HG02943 (cell line): ENCODE measurements at regions not wholly inside any gene's neighbourhood (a gene's known extent, or its start where the extent isn't known, plus 50 kb on each side); places are given as distances from the start of the nearest gene placed in this dataset.

Experiments
- ATAC-seq: cut with Tn5 transposase; IDR thresholded peaks from one replicate; pipeline ENCODE4 v1.9.1; 2021; ENCODE audit warnings: mild to moderate bottlenecking, low read depth, moderate library complexity; ENCODE audit not compliant: unreplicated experiment

DNA sequence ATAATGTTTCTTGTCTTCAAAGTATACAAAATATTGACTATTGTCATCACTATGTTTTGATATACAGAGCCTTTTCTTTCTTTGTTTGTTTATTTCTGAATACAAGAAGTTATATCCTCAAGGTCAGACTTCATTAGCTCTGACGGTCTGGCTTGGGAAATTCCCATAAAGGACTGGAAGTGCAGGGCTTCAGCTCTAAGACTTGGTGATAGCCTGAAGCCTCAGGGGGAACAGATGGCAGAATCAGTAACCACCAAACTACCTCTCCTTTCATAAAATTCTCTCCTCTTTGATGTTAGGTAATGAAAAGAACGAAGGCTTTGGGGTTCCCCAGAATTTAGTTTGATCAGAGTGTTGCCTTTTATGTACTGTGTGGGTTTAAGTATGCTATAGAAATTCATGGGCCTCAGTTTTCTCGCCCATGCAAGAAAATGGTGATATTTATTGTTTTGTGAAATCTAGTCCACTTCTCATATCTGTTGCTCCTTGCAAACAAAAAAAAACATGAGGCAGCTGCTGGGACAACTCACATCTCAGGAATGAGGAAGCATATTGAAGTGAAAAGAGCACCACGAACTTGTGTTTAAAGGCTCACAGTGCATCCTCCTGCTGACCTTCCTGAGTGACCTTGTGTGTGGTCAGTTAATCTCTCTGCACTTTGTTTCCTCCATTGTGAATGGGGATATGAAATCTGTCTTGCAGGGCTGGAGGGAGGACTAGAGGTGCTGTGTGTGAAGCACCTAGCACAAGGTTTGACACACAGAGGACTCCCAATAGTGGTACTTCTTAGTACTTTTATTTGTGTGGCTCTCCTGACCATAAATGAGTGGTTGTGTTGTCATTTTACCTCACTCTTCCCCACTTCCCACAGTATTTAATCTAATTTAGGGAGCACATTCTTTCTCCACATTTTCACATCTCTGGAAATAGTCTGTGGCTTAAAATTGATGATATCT is 569.8 kb upstream of the IL12A start:
- ATAC-seq = no peak

DNA sequence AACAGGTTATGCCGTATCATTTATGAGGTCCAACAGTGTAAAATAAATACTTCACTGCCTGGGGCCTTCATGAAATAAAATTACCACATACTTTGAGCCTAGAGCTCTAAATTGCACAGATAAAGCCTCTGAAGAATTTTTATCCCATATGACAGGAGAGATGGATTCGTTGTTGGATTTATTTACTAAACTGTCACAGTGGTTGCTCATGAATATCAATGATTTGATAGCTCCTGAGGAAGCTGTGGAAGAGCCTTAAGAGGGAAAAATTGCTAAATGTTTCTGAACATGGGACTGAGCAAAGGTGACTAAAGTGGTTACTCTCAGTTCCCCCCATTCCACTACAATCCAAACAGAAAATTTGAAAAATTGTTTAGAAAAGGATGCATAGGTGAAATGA is 558.9 kb upstream of the IL12A start:
- no peak for ATAC-seq

DNA sequence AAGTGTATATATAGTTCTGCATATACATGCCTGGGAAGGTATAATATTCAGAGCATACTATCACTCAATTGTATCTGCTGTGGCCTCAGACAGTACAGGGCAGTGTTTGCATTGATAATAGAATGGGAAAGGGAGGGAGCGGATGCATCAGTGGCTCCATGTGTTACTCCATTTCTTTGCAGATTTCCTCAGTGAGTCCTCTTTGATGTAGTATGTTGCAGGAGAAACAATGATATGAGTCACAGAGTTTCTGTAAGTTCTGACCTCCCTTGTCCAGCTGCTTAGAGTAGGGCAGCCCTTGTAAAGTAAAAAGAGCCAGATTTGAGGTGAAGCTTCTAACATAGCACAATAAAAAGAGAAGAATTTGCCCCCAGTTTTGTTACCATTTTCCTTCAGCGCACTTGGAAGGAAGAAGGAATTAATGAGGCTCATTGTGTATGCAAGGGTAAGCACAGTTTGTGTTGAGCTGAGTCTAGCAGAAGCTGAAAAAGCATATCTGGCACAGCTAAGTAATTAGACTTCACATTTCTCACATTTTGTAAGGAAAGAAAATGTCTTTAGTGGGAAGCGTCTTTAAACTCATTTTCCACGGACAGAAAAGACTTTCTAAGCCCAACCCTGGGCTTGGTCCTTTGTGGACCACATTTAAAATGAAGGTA is 555.8 kb upstream of the IL12A start:
- ATAC-seq = no peak

DNA sequence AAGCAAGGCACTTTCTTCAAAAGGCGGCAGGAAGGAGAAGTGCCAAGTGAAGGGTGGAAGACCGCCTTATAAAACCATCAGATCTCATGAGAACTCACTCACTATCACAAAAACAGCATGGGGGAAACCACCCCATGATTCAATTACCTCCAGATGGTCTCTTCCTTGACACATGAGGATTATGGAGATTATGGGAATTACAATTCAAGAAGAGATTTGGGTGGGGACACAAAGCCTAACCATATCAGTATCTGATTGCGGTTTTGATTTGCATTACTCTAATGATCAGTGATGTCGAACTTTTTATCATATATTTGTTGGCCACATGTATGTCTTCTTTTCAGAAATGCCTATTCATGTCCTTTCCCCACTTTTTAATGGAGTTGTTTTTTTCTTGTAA is 549.3 kb upstream of the IL12A start:
- ATAC-seq = no peak

DNA sequence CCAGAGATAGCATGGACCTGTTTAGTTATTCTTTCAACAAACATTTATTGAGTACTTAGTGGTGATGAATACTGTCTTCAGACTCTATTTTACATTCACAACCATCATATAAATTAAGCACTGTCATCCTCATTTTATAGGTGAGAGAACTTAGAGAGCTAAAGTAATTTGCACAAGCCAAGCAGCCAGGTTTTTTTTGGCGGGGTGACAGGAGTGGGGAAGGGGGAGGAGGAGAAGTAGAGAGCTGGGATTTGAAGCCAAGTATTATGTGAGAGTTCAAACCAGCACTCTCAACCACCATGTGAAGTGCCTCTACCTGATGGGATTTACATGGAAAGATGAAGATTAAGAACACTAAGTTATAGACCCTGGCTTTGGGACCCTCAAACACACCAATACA is 547.4 kb upstream of the IL12A start:
- no peak for ATAC-seq

DNA sequence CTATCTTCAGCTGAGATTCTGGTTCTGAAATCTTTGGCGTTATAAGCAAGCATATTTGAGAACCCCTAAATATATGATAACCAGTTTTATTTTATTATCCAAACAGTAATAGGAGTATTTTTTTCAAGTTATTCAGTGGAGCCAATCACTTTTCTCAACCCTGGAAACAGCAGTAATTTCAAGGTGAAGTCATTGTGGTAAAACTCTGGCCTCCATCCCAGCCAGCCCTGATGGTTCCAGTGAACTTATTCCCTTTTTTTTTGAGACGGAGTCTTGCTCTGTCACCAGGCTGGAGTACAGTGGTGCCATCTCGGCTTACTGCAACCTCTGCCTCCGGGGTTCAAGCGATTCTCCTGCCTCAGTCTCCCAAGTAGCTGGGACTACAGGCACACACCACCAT is 545.4 kb upstream of the IL12A start:
- ATAC-seq = no peak

DNA sequence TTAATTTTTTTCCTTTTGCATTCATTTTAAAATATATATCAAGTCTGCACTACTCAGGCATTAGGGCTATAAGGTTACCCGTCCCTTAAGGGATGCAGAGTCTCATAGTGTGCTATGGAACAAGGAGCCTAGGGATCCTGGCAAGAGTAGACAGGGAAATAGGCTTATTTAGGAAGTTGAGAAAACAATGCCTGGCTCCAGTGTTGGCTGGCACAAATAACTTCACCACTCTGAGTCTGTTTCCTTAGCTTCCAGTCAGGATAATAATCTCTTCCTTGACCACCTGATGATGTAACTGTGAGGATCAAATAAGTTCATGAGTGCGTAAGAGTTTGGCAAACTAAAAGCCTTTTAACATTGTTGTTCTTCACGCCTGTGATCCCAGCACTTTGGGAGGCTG is 540.8 kb upstream of the IL12A start:
- ATAC-seq = no peak

DNA sequence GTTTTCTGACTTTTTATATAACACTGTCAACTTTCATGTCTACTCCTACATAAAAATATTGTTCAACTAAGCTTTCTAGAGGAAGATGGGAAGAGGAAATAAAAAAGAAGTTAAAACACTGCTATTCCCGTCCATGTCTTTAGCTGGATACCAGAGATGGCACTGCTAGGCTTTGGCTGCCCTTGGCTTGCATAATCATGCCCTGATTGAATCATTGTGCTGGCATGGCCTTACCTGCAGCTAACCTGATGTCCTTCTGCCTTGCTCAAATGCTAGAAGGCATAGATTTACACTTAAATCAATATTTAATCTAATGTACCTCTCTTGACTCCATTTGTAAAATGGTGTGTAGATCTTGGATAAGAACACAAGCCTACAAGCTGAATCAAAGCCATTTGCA is 539.7 kb upstream of the IL12A start:
- no peak for ATAC-seq

DNA sequence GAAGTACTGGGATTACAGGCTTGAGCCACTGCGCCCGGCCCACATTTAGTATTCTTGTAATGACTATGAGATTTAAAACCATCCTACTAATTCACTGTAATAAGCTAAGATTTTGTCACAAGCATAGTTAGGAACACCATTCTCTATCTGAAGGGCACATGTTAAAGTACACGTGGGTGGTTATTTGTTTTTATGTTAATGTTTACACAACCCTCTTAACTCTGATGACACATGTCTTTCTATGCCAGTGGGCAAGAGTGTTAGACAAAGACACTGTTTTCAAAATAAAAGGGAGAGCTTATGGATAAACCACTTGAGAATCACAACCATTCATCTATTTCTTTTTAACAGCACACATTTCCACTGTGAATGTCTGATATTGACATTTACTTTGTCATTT is 537.6 kb upstream of the IL12A start:
- no peak for ATAC-seq

DNA sequence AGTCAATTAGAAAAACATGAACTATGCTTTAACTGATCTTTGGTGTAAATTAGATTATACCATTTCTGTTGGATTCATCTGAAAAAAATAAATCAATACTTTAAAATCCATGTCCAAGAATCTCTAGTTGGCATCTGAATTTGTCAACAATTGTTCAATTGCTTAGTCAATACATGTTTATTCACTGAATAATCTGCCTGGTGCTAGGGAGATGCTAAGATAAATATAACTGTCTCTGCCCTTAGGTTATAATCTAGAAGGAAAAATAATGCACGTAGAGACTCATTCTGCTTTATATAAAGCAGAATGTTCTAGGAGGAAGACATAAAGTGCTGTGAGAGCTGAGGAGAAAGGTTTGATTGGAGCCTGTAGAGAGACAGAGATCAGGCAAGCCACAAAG is 537.2 kb upstream of the IL12A start:
- ATAC-seq = no peak

DNA sequence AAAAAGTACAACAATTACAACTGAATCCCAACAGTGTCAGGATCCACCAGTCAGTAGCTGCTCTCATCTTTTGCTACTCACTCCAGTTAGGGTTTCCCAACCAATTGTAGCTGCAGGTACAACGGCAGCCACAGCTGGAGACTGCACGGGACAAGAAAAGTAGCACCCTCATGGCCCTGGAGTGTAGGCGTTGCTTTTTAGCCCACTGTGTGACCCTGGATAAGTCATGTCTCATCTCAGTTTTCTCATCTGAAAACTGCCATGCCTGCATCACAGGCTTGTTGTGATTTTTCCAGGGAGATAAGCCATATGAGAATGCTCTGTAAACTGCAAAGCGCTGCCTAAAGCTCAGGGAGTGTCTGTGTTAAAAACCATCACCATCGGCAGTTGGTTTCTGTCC is 535.6 kb upstream of the IL12A start:
- no peak for ATAC-seq

DNA sequence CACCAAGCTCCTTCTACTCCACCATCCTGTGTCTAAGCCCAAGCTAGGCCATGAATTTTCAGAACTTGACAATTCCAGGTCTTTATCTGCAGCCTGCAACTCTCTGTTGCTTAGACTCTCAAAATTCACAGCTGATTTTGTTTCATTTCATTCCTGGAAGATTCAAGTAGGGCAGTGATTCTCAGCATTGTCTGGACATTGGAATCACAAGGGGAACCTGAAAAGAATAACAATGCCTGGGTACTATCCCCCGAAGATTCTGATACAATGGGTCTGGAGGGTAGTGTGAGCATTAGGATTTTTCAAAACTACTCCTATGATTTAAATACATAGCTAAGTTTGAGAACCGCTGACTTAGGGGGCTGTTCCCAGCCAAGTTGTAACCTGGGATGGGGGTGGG is 534.7 kb upstream of the IL12A start:
- ATAC-seq = no peak

DNA sequence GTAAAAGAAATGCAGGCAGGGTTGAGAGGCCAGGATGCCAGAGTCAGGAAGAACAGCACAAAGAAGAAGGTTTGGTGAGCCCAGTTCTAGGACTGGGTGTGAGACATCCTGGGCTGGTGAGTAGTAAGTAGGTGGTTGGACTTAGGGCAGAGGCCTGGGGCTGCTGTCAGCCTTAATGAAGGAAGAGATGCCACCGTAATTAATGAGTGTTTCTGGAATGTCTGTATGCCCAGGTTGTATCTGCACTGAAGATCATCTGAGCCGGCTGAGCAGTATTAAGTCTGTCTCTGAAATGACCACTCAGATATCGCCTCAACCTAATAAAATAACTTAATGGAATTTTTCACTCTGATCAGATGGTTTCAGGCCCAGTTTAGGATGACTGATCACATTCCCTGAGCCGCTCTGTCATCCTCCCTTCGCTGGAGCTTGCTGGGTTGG is 532.9 kb upstream of the IL12A start:
- no peak for ATAC-seq

DNA sequence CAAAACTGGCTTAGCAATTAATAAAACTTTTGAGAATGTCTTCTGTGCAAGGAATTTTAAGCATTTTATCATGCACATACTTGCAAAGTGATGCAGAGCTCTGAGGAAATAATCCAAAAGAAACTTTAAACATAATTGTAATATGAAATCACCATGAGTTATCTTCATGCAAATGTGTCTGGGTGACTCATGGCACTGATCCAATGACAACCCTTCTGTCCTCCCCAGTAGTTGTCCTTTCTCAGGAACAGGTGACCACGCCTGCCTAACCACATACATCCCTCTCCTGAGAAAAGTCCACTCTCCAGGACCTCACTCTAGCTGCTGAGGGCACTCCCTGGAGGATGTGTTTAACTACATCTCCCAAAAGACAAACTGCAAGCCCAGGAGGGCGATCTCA is 530.6 kb upstream of the IL12A start:
- ATAC-seq = no peak

DNA sequence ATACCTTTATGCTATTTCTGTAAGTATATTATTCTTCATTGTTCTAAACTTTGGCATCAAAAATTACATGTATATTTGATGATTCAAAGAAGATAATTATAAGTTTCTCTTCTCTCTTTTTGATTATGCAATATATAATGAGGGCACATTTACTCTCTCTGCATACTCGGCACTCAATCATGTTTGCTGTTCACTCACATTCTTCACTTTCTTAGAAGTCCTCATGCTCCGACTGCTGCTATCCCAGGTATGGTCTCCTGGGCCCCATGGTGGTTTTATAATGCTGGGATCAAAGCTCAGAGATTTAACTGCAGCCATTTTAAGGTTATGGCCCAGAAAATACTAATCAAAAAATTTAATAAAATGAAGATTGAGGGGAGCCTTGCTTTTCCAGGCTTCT is 529.7 kb upstream of the IL12A start:
- ATAC-seq = no peak

DNA sequence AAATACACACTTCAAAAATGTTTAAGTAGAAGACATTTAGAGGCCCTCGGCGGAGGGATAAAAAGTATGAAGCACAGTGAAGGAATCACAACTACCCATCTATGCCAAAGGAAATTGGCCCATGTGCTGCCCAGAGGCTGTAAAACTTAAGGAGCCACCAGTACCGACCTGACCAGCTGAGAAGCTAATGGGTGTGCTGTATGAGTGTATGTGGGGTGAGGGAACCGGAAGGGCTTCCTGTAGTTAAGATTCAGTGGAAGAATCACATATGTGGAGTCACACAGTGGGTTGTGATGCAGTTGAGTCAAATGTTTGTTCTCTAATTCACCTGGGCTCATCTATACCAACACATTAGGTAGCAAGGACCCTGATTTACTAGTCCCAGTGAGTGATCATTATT is 516.0 kb upstream of the IL12A start:
- ATAC-seq = no peak

DNA sequence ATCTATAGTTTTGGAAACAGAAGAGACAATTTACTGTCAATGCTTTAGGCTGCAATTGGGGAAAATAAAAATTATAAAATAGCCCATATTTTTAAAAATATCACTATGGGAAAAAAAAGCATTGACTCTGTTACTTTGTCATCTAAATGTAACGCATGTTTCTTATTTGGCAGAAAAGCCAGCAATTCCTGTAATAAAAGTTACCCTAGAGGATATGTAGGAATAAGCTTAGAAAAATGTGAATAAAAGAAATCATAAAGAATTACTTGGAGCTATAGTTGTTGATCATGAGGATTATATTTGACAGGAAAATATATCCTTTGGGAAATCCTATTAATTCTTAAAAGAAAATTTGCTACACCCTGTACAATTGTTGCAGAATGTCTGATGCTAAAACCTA is 515.4 kb upstream of the IL12A start:
- no peak for ATAC-seq

DNA sequence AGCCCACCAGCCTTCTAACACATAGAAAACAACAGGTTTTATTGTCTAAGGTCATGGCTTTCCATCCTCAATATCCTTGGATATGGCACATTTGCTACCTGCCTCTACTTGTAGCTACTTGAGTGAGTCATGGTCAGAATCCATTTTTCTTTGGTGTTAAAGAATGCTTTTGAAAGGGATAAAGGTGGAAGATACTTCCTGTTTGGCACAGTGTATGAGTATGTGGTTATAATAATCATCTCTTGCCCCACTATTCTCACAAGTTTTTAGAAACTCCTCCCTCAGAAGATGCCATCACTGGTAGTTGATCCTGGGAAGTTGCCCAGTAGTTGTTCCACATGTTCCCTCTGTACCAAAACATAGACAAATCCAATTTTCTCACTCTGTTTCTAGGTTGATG is 508.6 kb upstream of the IL12A start:
- ATAC-seq = no peak

DNA sequence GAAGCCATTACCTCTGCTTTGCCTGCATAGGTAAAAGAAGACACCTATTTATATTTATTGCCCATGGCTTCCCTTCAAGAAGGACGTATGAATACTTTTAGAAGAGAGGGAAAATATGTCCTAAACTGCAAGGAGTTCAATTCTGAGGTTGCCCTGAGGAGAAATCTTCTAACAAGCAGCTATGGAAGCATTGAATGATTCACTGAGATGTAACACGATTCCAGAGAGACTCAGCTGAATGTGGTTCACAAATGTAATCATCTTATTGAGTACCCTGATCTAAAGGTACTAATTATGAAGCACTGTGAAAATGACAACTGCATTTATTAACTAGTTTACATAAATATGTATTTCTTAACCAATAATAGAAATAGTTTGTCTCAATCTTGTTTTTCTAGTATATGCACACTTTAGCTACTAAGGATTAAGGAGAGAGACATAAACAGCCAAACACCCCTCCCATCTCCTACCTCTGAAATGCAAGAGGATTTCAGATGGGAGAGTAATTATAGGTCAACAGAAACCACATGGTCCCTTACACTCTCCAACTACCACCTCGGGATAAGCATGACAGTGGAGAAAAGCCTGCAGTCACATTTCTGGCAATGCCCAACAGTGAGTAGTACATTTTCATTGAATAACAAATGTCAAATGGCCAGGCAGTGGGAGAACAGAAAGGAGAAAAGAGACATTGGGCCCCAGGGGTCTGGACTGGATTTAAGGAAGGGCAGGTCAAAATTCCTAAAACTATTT is 506.2 kb upstream of the IL12A start:
- no peak for ATAC-seq

DNA sequence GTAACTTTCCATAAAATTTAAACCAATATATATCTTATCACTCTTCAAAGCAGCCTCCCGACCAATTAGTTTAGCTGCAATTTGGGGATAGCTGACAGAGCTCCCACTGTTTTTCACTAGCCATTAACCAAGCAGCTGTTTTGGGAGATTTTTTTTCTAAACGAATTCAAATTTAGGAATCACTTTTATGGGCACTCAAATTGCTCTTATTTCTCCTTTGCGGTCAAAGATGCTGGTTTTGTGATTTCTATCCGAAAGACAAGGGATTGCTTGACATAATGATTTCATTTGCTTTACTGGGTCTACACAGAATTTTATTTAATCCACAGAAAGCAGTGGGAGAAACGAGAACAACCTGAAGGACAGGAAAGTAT is 505.7 kb upstream of the IL12A start:
- ATAC-seq = no peak

DNA sequence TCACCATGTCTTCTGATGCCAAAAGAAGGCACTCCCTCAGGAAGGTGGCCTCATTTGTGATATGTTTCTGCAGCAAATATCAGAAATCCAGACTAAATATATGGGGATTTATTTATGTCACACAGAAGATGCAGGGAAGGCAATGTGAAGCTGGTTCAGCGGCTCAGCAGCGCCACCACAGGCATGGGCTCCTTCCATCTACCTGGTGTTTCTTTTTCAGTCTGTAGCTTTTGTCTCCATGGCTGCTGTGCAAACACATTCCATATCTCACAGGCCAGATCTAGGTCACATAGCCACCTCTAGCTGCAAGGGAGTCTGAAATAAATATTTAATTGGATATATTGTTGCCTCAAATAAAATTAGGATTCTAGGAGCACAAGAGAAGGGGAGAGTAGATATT is 502.1 kb upstream of the IL12A start:
- ATAC-seq = no peak
